Endodermal cell (in vitro differentiated cells): ENCODE measurements at regions not wholly inside any gene's neighbourhood (a gene's known extent, or its start where the extent isn't known, plus 50 kb on each side); places are given as distances from the start of the nearest gene placed in this dataset.

Experiments used
- DNase-seq: peaks from one replicate; pipeline ENCODE4 v3.0.0-alpha.2; 2017
- H3K27ac ChIP-seq: 2 replicates; pipeline ENCODE4 v1.5.1; 2013; ENCODE audit warnings: mild to moderate bottlenecking, low read depth, low read length, moderate library complexity
- H3K27me3 ChIP-seq: 2 replicates; pipeline ENCODE4 v1.6.1; 2013; ENCODE audit warnings: mild to moderate bottlenecking, low read length, moderate library complexity; ENCODE audit not compliant: insufficient read depth, control insufficient read depth, poor library complexity, severe bottlenecking
- H3K36me3 ChIP-seq: 2 replicates; pipeline ENCODE4 v1.7.0; 2013; ENCODE audit warnings: mild to moderate bottlenecking, low read length, moderate library complexity; ENCODE audit not compliant: control insufficient read depth, insufficient read depth
- H3K4me1 ChIP-seq: one replicate; pipeline ENCODE4 v1.7.0; 2013; ENCODE audit warnings: low read length; ENCODE audit not compliant: control insufficient read depth, insufficient read depth
- H3K4me3 ChIP-seq: 2 replicates; pipeline ENCODE4 v1.5.1; 2013; ENCODE audit warnings: mild to moderate bottlenecking, low read length, moderate library complexity
- H3K9ac ChIP-seq: 2 replicates; pipeline ENCODE4 v1.6.1; 2013; ENCODE audit warnings: mild to moderate bottlenecking, low read length, moderate library complexity; ENCODE audit not compliant: poor library complexity, severe bottlenecking; ENCODE audit errors: extremely low read depth
- H3K9me3 ChIP-seq: 2 replicates; pipeline ENCODE4 v1.6.1; 2013; ENCODE audit warnings: mild to moderate bottlenecking, low read length, moderate library complexity; ENCODE audit not compliant: control insufficient read depth
- H3K27ac Mint-ChIP-seq: 2 replicates; pipeline ENCODE4 v1.8.0; 2020; ENCODE audit warnings: mixed read lengths
- H3K27me3 Mint-ChIP-seq: 2 replicates; pipeline ENCODE4 v1.8.0; 2021; ENCODE audit warnings: mild to moderate bottlenecking, mixed read lengths; ENCODE audit not compliant: insufficient read depth
- H3K36me3 Mint-ChIP-seq: 2 replicates; pipeline ENCODE4 v1.8.0; 2020; ENCODE audit warnings: low read depth, mixed read lengths
- H3K4me1 Mint-ChIP-seq: 2 replicates; pipeline ENCODE4 v1.8.0; 2020; ENCODE audit warnings: mixed read lengths
- H3K4me3 Mint-ChIP-seq: 2 replicates; pipeline ENCODE4 v1.8.0; 2020; ENCODE audit warnings: mild to moderate bottlenecking, moderate library complexity, mixed read lengths
- H3K9me3 Mint-ChIP-seq: 2 replicates; pipeline ENCODE4 v1.8.0; 2020; ENCODE audit warnings: mild to moderate bottlenecking, mixed read lengths
- CTCF ChIP-seq: fragments of 200-600 bp; sonication (generic); conservative IDR thresholded peaks from 2 replicates; pipeline ENCODE4 v1.5.0; 2021; ENCODE audit warnings: antibody characterized with exemption, mild to moderate bottlenecking
- WGBS, 2 experiments: methylation state at CpG; one replicate each; pipeline versions ENCODE4 v1.1.5 to v1.1.7; 2013; ENCODE audit warnings: missing lambda C conversion rate in 2 of 2, mixed read lengths in 1 of 2; ENCODE audit not compliant: insufficient coverage in 1 of 2, insufficient read length in 1 of 2; 5-methylcytosine and 5-hydroxymethylcytosine counted together

- no peak for TF ChIP-seq CTCF
- Histone ChIP-seq H3K4me3 (no peak overlapping the region), H3K4me1 (no peaks in the 10 kb centered on the region), H3K27ac (no peak overlapping the region), H3K9ac (no peak overlapping the region), H3K9me3 (no peaks in the 10 kb centered on the region), H3K27me3 (no peaks in the 10 kb centered on the region), H3K36me3 (no peaks in the 10 kb centered on the region)
- H3K4me3 Mint-ChIP-seq, result no peak overlapping the region
- H3K27me3 Mint-ChIP-seq, result no peaks in the 10 kb centered on the region
- H3K36me3 Mint-ChIP-seq, result no peaks in the 10 kb centered on the region
- WGBS, 2 experiments, result 68 to 94% methylated on average over 2 to 4 of the region's 4 CpGs
- H3K27ac Mint-ChIP-seq, result no peak overlapping the region
- no peaks in the 10 kb centered on the region for H3K9me3 Mint-ChIP-seq
- no peaks in the 10 kb centered on the region for H3K4me1 Mint-ChIP-seq
- no peak for DNase-seq
Measured at GRCh38 chr2:151024696-151025251, 236.9 kb downstream of the RBM43 start.

GRCh38 chr2:151021747-151022452 lies 239.8 kb downstream of the RBM43 start:
- H3K9me3 Mint-ChIP-seq, result no peaks in the 10 kb centered on the region
- Histone ChIP-seq H3K4me1 (no peaks in the 10 kb centered on the region), H3K36me3 (no peaks in the 10 kb centered on the region), H3K27ac (no peak overlapping the region), H3K9ac (no peak overlapping the region), H3K27me3 (no peaks in the 10 kb centered on the region), H3K9me3 (no peaks in the 10 kb centered on the region), H3K4me3 (no peak overlapping the region)
- TF ChIP-seq CTCF, result no peak
- no peak overlapping the region for H3K4me3 Mint-ChIP-seq
- no peaks in the 10 kb centered on the region for H3K27me3 Mint-ChIP-seq
- no peak for DNase-seq
- H3K4me1 Mint-ChIP-seq, result no peaks in the 10 kb centered on the region
- no peaks in the 10 kb centered on the region for H3K36me3 Mint-ChIP-seq
- H3K27ac Mint-ChIP-seq, result no peak overlapping the region
- WGBS, 2 experiments, result 88 to 100% methylated on average over 1 to 5 of the region's 5 CpGs

GRCh38 chr2:151020411-151020810 lies 241.3 kb downstream of the RBM43 start:
- DNase-seq, result no peak
- no peaks in the 10 kb centered on the region for H3K27me3 Mint-ChIP-seq
- no peak overlapping the region for H3K4me3 ChIP-seq
- H3K9me3 ChIP-seq, result no peaks in the 10 kb centered on the region
- H3K9me3 Mint-ChIP-seq, result no peaks in the 10 kb centered on the region
- H3K27ac Mint-ChIP-seq, result no peak overlapping the region
- H3K4me3 Mint-ChIP-seq, result no peak overlapping the region
- H3K36me3 Mint-ChIP-seq, result no peaks in the 10 kb centered on the region
- no peaks in the 10 kb centered on the region for H3K27me3 ChIP-seq
- no peak overlapping the region for H3K27ac ChIP-seq
- H3K4me1 Mint-ChIP-seq, result no peaks in the 10 kb centered on the region
- H3K4me1 ChIP-seq, result no peaks in the 10 kb centered on the region
- WGBS, 2 experiments, result 86 to 92% methylated on average over 1 to 2 of the region's 2 CpGs
- H3K9ac ChIP-seq, result no peak overlapping the region
- H3K36me3 ChIP-seq, result no peaks in the 10 kb centered on the region
- TF ChIP-seq CTCF, result no peak
